ENCODE measurements at regions not wholly inside any gene's neighbourhood (a gene's known extent, or its start where the extent isn't known, plus 50 kb on each side); places are given as distances from the start of the nearest gene placed in this dataset.

GRCh38 chr16:85252461-85252860, 140.2 kb upstream of the CIBAR2 start:
- H3K9me3 Mint-ChIP-seq (ENCODE audit: low read depth), result no peaks in the 10 kb centered on the region
- no peaks in the 10 kb centered on the region for H3K27me3 Mint-ChIP-seq
- no peak overlapping the region for H3K27ac Mint-ChIP-seq
- ChIA-PET POLR2A (no interaction called here), CTCF (interaction anchor here (0.6 to 2.3 kb wide), 13 partner anchors 11 to 479 kb away, joined by 3 to 7 read pairs (median 3); no protein-coding TSS in a partner anchor)
- no peaks in the 10 kb centered on the region for H3K36me3 Mint-ChIP-seq (ENCODE audit: low read depth)
- H3K4me1 Mint-ChIP-seq, result no peaks in the 10 kb centered on the region
- H3K4me3 Mint-ChIP-seq, result no peak overlapping the region
- peak; percentile 46 for ATAC-seq
- intact Hi-C loops (cut with DNase I, micrococcal nuclease), result loop anchor here in 1 of 2 experiments (2.0 kb wide), 1 partner anchor 138 kb away; no protein-coding TSS in a partner anchor
- peak; percentile 30 for DNase-seq

- intact Hi-C loops (cut with DNase I, micrococcal nuclease), result loop anchor here in 1 of 2 experiments (2.0 kb wide), 1 partner anchor 139 kb away; no protein-coding TSS in a partner anchor
- peak; percentile 82 for DNase-seq
- H3K27ac Mint-ChIP-seq, result no peak overlapping the region
- H3K36me3 Mint-ChIP-seq (ENCODE audit: low read depth), result no peaks in the 10 kb centered on the region
- ChIA-PET CTCF (interaction anchor here (0.6 to 2.8 kb wide), 15 partner anchors 8 to 372 kb away, joined by 3 to 8 read pairs (median 3); no protein-coding TSS in a partner anchor), POLR2A (no interaction called here)
- no peak overlapping the region for H3K4me3 Mint-ChIP-seq
- no peaks in the 10 kb centered on the region for H3K4me1 Mint-ChIP-seq
- ATAC-seq, result peak; percentile 94
- H3K9me3 Mint-ChIP-seq (ENCODE audit: low read depth), result no peaks in the 10 kb centered on the region
- no peaks in the 10 kb centered on the region for H3K27me3 Mint-ChIP-seq
Measured at GRCh38 chr16:85253084-85253941, 141.0 kb upstream of the CIBAR2 start.

- DNase-seq, result no peak
- no peak overlapping the region for H3K27ac Mint-ChIP-seq
- no peaks in the 10 kb centered on the region for H3K36me3 Mint-ChIP-seq (ENCODE audit: low read depth)
- no peak for ATAC-seq
- no peaks in the 10 kb centered on the region for H3K27me3 Mint-ChIP-seq
- ChIA-PET CTCF (interaction anchor here (0.8 to 2.8 kb wide), 5 partner anchors 9 to 64 kb away, joined by 3 to 8 read pairs (median 5); no protein-coding TSS in a partner anchor), POLR2A (no interaction called here)
- intact Hi-C loops (cut with DNase I, micrococcal nuclease), result no loop called here
- H3K9me3 Mint-ChIP-seq (ENCODE audit: low read depth), result no peaks in the 10 kb centered on the region
- H3K4me3 Mint-ChIP-seq, result no peak overlapping the region
- H3K4me1 Mint-ChIP-seq, result no peaks in the 10 kb centered on the region
Measured at GRCh38 chr16:85254051-85254450, 141.8 kb upstream of the CIBAR2 start.

- H3K27ac Mint-ChIP-seq, result no peak overlapping the region
- ATAC-seq, result no peak
- DNase-seq, result no peak
- H3K4me3 Mint-ChIP-seq, result no peak overlapping the region
- ChIA-PET CTCF (interaction anchor here (0.5 to 2.8 kb wide), 3 partner anchors 9 to 502 kb away, joined by 3 to 8 read pairs (median 3); no protein-coding TSS in a partner anchor), POLR2A (no interaction called here)
- no peaks in the 10 kb centered on the region for H3K27me3 Mint-ChIP-seq
- intact Hi-C loops (cut with DNase I, micrococcal nuclease), result no loop called here
- H3K36me3 Mint-ChIP-seq (ENCODE audit: low read depth), result no peaks in the 10 kb centered on the region
- H3K9me3 Mint-ChIP-seq (ENCODE audit: low read depth), result no peaks in the 10 kb centered on the region
- H3K4me1 Mint-ChIP-seq, result no peaks in the 10 kb centered on the region
Measured at GRCh38 chr16:85254921-85255320, 142.6 kb upstream of the CIBAR2 start.

- no peak for DNase-seq
- CTCF ChIA-PET, result interaction anchor here (1.0 to 2.8 kb wide), 2 partner anchors 10 to 41 kb away, joined by 5 to 8 read pairs; no protein-coding TSS in a partner anchor
- intact Hi-C loops (cut with DNase I, micrococcal nuclease), result no loop called here
- no peaks in the 10 kb centered on the region for H3K9me3 Mint-ChIP-seq (ENCODE audit: low read depth)
- no peak for ATAC-seq
- H3K27me3 Mint-ChIP-seq, result no peaks in the 10 kb centered on the region
- no peak overlapping the region for H3K27ac Mint-ChIP-seq
- no peak overlapping the region for H3K4me3 Mint-ChIP-seq
- H3K4me1 Mint-ChIP-seq, result no peaks in the 10 kb centered on the region
- H3K36me3 Mint-ChIP-seq (ENCODE audit: low read depth), result no peaks in the 10 kb centered on the region
- POLR2A ChIA-PET, result no interaction called here
Measured at GRCh38 chr16:85255777-85256176, 143.5 kb upstream of the CIBAR2 start.

- no peak for DNase-seq
- POLR2A ChIA-PET, result no interaction called here
- no peak for ATAC-seq
- CTCF ChIA-PET, result interaction anchor here (0.9 to 2.5 kb wide), 3 partner anchors 9 to 41 kb away, joined by 3 to 8 read pairs (median 5); no protein-coding TSS in a partner anchor
- no peaks in the 10 kb centered on the region for H3K9me3 Mint-ChIP-seq (ENCODE audit: low read depth)
- no peaks in the 10 kb centered on the region for H3K27me3 Mint-ChIP-seq
- intact Hi-C loops (cut with DNase I, micrococcal nuclease), result no loop called here
- H3K27ac Mint-ChIP-seq, result no peak overlapping the region
- H3K4me1 Mint-ChIP-seq, result no peaks in the 10 kb centered on the region
- H3K36me3 Mint-ChIP-seq (ENCODE audit: low read depth), result no peaks in the 10 kb centered on the region
- H3K4me3 Mint-ChIP-seq, result no peak overlapping the region
Measured at GRCh38 chr16:85256190-85256739, 144.0 kb upstream of the CIBAR2 start.

GRCh38 chr16:85257483-85257882, 145.2 kb upstream of the CIBAR2 start:
- Mint-ChIP-seq H3K36me3 (ENCODE audit: low read depth) (no peaks in the 10 kb centered on the region), H3K4me1 (peaks cover 2% of the 10 kb centered on the region), H3K9me3 (ENCODE audit: low read depth) (no peaks in the 10 kb centered on the region), H3K27me3 (no peaks in the 10 kb centered on the region), H3K27ac (no peak overlapping the region), H3K4me3 (no peak overlapping the region)
- CTCF ChIA-PET, result interaction anchor here (0.7 to 2.7 kb wide), 3 partner anchors 12 to 577 kb away, joined by 3 to 12 read pairs (median 8); no protein-coding TSS in a partner anchor
- intact Hi-C loops (cut with DNase I, micrococcal nuclease), result no loop called here
- DNase-seq, result no peak
- POLR2A ChIA-PET, result no interaction called here
- ATAC-seq, result no peak

GRCh38 chr16:85258166-85258565, 145.9 kb upstream of the CIBAR2 start:
- DNase-seq, result no peak
- H3K4me1 Mint-ChIP-seq, result peaks cover 2% of the 10 kb centered on the region
- H3K27me3 Mint-ChIP-seq, result no peaks in the 10 kb centered on the region
- intact Hi-C loops (cut with DNase I, micrococcal nuclease), result no loop called here
- ATAC-seq, result no peak
- ChIA-PET POLR2A (no interaction called here), CTCF (interaction anchor here (0.7 to 2.7 kb wide), 3 partner anchors 13 to 578 kb away, joined by 3 to 12 read pairs (median 8); no protein-coding TSS in a partner anchor)
- H3K9me3 Mint-ChIP-seq (ENCODE audit: low read depth), result no peaks in the 10 kb centered on the region
- H3K36me3 Mint-ChIP-seq (ENCODE audit: low read depth), result no peaks in the 10 kb centered on the region
- H3K4me3 Mint-ChIP-seq, result no peak overlapping the region
- H3K27ac Mint-ChIP-seq, result no peak overlapping the region

- H3K9me3 Mint-ChIP-seq (ENCODE audit: low read depth), result no peaks in the 10 kb centered on the region
- H3K4me1 Mint-ChIP-seq, result peaks cover 2% of the 10 kb centered on the region
- intact Hi-C loops (cut with DNase I, micrococcal nuclease), result no loop called here
- CTCF ChIA-PET, result interaction anchor here (2.5 to 2.7 kb wide), 2 partner anchors 13 to 17 kb away, joined by 8 to 12 read pairs; no protein-coding TSS in a partner anchor
- ATAC-seq (no peak), DNase-seq (no peak)
- no peaks in the 10 kb centered on the region for H3K36me3 Mint-ChIP-seq (ENCODE audit: low read depth)
- POLR2A ChIA-PET, result no interaction called here
- no peaks in the 10 kb centered on the region for H3K27me3 Mint-ChIP-seq
- no peak overlapping the region for H3K4me3 Mint-ChIP-seq
- no peak overlapping the region for H3K27ac Mint-ChIP-seq
Measured at GRCh38 chr16:85258629-85259028, 146.4 kb upstream of the CIBAR2 start.

GRCh38 chr16:85259115-85259831, 147.0 kb upstream of the CIBAR2 start:
- H3K4me1 Mint-ChIP-seq, result peaks cover 2% of the 10 kb centered on the region
- intact Hi-C loops (cut with DNase I, micrococcal nuclease), result no loop called here
- H3K36me3 Mint-ChIP-seq (ENCODE audit: low read depth), result no peaks in the 10 kb centered on the region
- no peaks in the 10 kb centered on the region for H3K27me3 Mint-ChIP-seq
- ChIA-PET CTCF (interaction anchor here (2.7 kb wide), 1 partner anchor 14 kb away, joined by 12 read pairs; no protein-coding TSS in a partner anchor), POLR2A (no interaction called here)
- H3K9me3 Mint-ChIP-seq (ENCODE audit: low read depth), result no peaks in the 10 kb centered on the region
- H3K4me3 Mint-ChIP-seq, result no peak overlapping the region
- DNase-seq (no peak), ATAC-seq (no peak)
- H3K27ac Mint-ChIP-seq, result no peak overlapping the region

GRCh38 chr16:85259832-85260167, 147.5 kb upstream of the CIBAR2 start:
- CTCF ChIA-PET, result interaction anchor here (2.7 kb wide), 1 partner anchor 15 kb away, joined by 12 read pairs; no protein-coding TSS in a partner anchor
- Mint-ChIP-seq H3K36me3 (ENCODE audit: low read depth) (no peaks in the 10 kb centered on the region), H3K27ac (no peak overlapping the region), H3K27me3 (no peaks in the 10 kb centered on the region), H3K9me3 (ENCODE audit: low read depth) (no peaks in the 10 kb centered on the region), H3K4me1 (peaks cover 2% of the 10 kb centered on the region), H3K4me3 (no peak overlapping the region)
- intact Hi-C loops (cut with DNase I, micrococcal nuclease), result no loop called here
- POLR2A ChIA-PET, result no interaction called here
- ATAC-seq (no peak), DNase-seq (no peak)
